WI38 (cell line): ENCODE measurements at regions not wholly inside any gene's neighbourhood (a gene's known extent, or its start where the extent isn't known, plus 50 kb on each side); places are given as distances from the start of the nearest gene placed in this dataset.

Experiments used
- H3K4me3 ChIP-seq: 2 replicates; pipeline ENCODE4 v1.5.1; 2011; ENCODE audit warnings: low read depth, mild to moderate bottlenecking, control low read depth, low read length
- CTCF ChIP-seq: IDR thresholded peaks from 2 replicates; pipeline ENCODE4 v1.5.1; 2012; ENCODE audit warnings: low read depth, mild to moderate bottlenecking, control low read depth, low read length

- no peak overlapping the region for H3K4me3 ChIP-seq
- no peak for TF ChIP-seq CTCF
These were observed 251.4 kb downstream of the PRL start for GRCh38 chr6:22045261-22045912.

- no peak overlapping the region for H3K4me3 ChIP-seq
- no peak for TF ChIP-seq CTCF
These were observed 247.8 kb downstream of the PRL start for GRCh38 chr6:22049002-22049401.

GRCh38 chr6:22053391-22053997 lies 243.3 kb downstream of the PRL start:
- H3K4me3 ChIP-seq: no peak overlapping the region
- TF ChIP-seq CTCF: no peak

- no peak for TF ChIP-seq CTCF
- no peak overlapping the region for H3K4me3 ChIP-seq
These were observed 240.4 kb downstream of the PRL start for GRCh38 chr6:22056398-22056797.

- no peak overlapping the region for H3K4me3 ChIP-seq
- TF ChIP-seq CTCF: no peak
These were observed 238.9 kb downstream of the PRL start for GRCh38 chr6:22057962-22058361.

GRCh38 chr6:22059126-22059525 lies 237.7 kb downstream of the PRL start:
- TF ChIP-seq CTCF: no peak

GRCh38 chr6:22059946-22060345 lies 236.9 kb downstream of the PRL start:
- TF ChIP-seq CTCF: no peak
- no peak overlapping the region for H3K4me3 ChIP-seq

More at GRCh38 chr6:22059126-22059525, 237.7 kb downstream of the PRL start:
- no peak overlapping the region for H3K4me3 ChIP-seq
